B cell (primary cell): ENCODE measurements at regions not wholly inside any gene's neighbourhood (a gene's known extent, or its start where the extent isn't known, plus 50 kb on each side); places are given as distances from the start of the nearest gene placed in this dataset.

ENCODE experiments used
- CTCF ChIP-seq: fragments of 200-600 bp; IDR thresholded peaks from one replicate; pipeline ENCODE4 v1.8.0; 2022; ENCODE audit warnings: antibody characterized with exemption, mild to moderate bottlenecking
- EZH2 ChIP-seq: IDR thresholded peaks from 2 replicates; pipeline ENCODE4 v1.6.1; 2012; ENCODE audit warnings: borderline replicate concordance, low read depth, mild to moderate bottlenecking, moderate library complexity, low read length; ENCODE audit not compliant: insufficient read depth, poor library complexity, severe bottlenecking

- no peak for TF ChIP-seq CTCF
- TF ChIP-seq EZH2: no peak
Observed at GRCh38 chr3:124450366-124450765, 279.9 kb upstream of the UMPS start.
